AG09309 (cell line): ENCODE measurements at regions not wholly inside any gene's neighbourhood (a gene's known extent, or its start where the extent isn't known, plus 50 kb on each side); places are given as distances from the start of the nearest gene placed in this dataset.
"Not testable (repeated sequence)": the region's sequence is repeated elsewhere in the genome, so short reads cannot be mapped to it uniquely, and the experiment has no call there.

ENCODE experiments used
- DNase-seq: peaks from one replicate; pipeline ENCODE4 v3.0.0-alpha.2; 2010; ENCODE audit warnings: low read depth
- H3K4me3 ChIP-seq: 2 replicates; pipeline ENCODE4 v1.5.1; 2011; ENCODE audit warnings: mild to moderate bottlenecking, low read depth, low read length, moderate library complexity; ENCODE audit not compliant: control insufficient read depth
- CTCF ChIP-seq: IDR thresholded peaks from 2 replicates; pipeline ENCODE4 v1.5.1; 2011; ENCODE audit warnings: mild to moderate bottlenecking, low read depth, low read length, inconsistent platforms; ENCODE audit not compliant: insufficient read depth, control insufficient read depth; ENCODE audit errors: missing control alignments

DNA sequence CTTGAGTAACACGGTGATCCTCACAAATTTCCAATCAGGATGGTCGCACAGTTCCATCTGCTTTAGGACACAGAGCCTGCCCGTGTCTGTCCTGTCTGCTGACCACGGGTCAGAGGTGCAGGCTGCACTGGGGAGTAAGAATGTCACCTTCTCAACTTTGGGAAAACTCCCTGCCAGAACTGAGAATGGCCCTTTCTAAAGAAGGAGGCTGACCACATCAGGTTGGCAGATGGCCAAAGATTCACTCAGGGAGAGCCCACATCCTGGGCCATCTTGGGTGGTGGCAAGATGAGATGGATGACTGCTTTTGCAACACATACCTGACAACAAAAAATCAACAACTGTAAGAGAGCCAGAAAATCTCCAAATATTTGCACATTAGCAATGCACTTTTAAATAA, 101.9 kb downstream of the IGLL1 start:
- no peak overlapping the region for H3K4me3 ChIP-seq
- no peak for DNase-seq
- TF ChIP-seq CTCF = no peak

GRCh38 chr22:23474531-23474930, 105.6 kb downstream of the IGLL1 start:
- not testable (repeated sequence) for DNase-seq, H3K4me3 ChIP-seq

DNA sequence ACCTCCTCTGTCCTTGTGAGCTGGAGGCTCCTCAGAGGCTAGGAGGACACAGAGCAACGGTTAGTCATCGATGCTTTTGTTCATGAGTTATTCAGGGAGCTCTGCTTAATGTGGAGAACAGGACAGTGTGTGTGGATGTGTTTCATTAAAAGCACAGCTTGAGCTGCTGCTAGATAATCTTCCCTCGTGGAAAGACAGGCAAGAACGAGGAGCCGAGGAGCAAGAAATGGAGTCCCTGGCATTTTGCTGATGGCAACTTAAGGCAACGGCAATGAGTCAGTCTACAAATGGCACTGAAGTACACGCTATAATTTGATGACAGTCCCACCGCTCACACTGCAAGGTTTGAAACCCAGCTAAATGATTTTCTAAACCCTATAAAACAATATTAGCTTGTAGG, 106.2 kb downstream of the IGLL1 start:
- DNase-seq = no peak
- no peak for TF ChIP-seq CTCF

DNA sequence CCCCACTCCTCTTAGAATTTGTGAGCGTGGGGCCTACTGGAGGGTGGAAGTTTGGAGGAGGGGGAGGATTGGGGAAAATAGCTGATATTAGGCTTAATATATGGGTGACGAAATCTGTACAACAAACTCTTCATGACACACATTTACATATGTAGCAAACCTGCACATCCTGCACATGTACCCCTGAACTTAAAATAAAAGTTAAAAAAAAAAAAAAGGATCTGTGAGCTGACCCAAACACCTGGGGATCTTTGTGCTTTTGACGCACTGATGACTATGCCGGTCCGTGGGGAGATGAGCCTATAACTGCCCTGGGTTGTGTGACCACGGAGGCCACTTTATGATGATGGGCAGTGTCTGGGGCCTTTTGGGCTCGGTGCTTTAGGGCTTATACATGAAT, 107.7 kb downstream of the IGLL1 start:
- DNase-seq, H3K4me3 ChIP-seq: not testable (repeated sequence)

More for the DNA sequence above, 106.2 kb downstream of the IGLL1 start:
- no peak overlapping the region for H3K4me3 ChIP-seq

DNA sequence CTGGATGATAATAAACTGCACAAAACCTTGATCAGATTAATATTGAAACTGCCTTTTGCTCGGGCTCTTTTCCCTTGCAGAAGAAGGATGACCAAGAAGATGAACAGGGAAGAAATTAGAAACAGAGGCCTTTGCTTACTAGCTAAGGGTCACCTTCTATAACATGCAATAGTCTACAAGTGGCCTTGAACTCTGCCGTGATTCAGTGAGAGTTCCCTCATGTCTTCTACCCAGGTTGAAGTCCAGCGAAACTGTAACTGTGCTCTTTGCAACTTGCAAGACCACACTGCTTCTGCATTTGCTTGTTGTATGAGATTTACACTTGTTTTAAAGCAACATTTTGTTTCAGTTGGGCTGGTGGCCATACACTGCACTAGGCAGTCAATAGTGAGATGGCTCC, 108.4 kb downstream of the IGLL1 start:
- DNase-seq = no peak
- no peak for TF ChIP-seq CTCF
- H3K4me3 ChIP-seq = no peak overlapping the region

DNA sequence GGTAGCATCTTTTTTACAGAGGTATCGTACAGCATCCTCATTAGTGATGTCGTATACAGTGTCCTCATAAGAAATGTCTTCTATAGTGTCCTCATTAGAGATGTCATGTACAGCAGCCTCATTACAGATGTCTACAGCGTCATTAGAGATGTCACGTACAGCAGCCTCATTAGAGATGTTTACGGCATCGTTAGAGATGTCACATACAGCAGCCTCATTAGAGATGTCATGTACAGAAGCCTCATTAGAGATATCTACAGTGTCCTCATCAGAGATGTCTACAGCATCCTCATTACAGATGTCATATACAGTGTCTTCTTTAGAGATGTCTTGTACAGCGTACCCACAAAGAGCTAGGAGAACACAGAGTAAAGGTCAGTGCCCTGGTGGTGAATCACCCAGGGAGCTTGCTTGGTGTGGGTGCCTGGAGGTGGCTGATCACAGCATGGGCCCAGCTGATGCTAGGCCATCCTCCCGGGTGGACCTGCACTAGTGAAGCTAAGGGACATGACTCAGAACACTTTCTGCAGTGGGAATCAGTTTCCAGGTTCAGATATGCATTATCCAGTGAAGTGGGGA, 109.2 kb downstream of the IGLL1 start:
- TF ChIP-seq CTCF = no peak

DNA sequence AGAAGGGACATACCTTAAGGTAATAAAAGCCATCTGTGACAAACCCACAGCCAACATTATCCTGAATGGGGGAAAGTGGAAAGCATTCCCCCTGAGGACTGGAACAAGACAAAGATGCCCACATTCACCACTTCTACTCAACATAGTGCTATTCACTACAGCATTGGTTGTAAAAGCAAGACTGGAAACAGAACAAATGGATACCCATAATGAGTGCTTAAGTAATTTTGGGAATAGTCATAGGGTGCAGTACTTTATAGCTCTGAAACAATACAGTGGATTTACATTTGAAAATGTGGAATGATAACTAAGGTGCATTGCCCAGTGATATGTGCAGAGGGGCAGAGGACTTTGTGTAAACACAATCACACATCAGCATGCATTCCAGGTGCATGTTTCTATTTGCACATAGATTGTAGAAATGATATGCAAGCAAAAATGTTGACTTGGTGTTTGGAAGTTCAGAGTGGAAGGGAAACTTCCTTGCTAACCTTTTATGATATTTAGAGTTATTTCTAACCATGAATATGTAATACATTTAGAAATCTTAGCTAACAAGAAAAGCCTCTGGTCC, 112.3 kb downstream of the IGLL1 start:
- TF ChIP-seq CTCF = no peak
- no peak overlapping the region for H3K4me3 ChIP-seq
- DNase-seq = no peak

More for the DNA sequence above, 109.2 kb downstream of the IGLL1 start:
- H3K4me3 ChIP-seq = no peak overlapping the region
- no peak for DNase-seq

GRCh38 chr22:23466351-23466750, 113.7 kb downstream of the IGLL1 start:
- no peak for TF ChIP-seq CTCF
- DNase-seq = no peak
- no peak overlapping the region for H3K4me3 ChIP-seq

- not testable (repeated sequence) for H3K4me3 ChIP-seq, DNase-seq
Observed at GRCh38 chr22:23464796-23465195, 115.3 kb downstream of the IGLL1 start.

GRCh38 chr22:23460517-23461031, 119.5 kb downstream of the IGLL1 start:
- not testable (repeated sequence) for H3K4me3 ChIP-seq, DNase-seq

DNA sequence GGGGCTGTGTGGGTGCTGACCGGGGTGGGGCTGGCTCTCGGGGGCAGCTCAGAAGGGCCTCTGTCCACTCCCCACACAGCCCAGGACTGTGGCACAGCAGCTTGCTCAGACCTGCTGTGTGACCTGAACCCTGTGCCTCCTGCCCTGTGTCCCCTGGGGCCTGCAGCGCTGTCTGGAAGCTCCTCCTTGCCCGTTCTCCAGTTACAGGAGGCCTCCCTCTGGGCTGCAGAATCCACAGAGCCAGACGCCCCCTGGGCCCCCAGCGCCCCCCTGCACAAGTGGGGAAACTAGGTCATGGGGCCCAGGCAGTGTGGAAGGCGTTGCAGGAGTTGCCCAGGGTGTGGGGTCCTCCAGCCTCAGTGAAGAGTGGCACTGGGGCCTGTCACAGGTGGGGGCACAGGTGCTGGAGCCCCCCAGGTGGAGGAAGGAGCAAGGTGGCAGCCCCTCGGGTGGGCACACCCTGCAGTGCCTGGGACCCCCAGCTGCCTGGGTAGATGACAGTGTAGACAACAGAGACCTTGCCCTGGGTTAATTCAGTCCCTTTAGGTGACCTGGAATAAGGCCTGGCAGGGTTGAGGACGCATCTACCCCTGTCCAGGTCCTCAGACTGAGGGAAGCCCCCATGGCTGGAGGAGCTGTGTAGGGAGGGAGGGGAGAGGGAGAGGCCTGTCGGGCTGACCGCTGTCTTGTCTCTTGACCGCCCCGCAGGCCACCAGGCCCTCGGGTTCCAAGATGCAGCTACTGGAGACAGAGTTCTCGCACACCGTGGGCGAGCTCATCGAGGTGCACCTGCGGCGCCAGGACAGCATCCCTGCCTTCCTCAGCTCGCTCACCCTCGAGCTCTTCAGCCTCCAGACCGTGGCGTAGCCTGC, 120.2 kb downstream of the IGLL1 start:
- not testable (repeated sequence) for DNase-seq, H3K4me3 ChIP-seq
